Endothelial cell of umbilical vein (primary cell): ENCODE measurements at regions not wholly inside any gene's neighbourhood (a gene's known extent, or its start where the extent isn't known, plus 50 kb on each side); places are given as distances from the start of the nearest gene placed in this dataset.
"Not testable (repeated sequence)": the region's sequence is repeated elsewhere in the genome, so short reads cannot be mapped to it uniquely, and the experiment has no call there.

ENCODE experiments used
- EZH2 ChIP-seq: IDR thresholded peaks from 2 replicates; pipeline ENCODE4 v1.6.1; 2012; ENCODE audit warnings: borderline replicate concordance, low read depth, mild to moderate bottlenecking, moderate library complexity, low read length, inconsistent platforms; ENCODE audit not compliant: severe bottlenecking
- JUN ChIP-seq: IDR thresholded peaks from 2 replicates; pipeline ENCODE4 v1.6.1; 2011; ENCODE audit warnings: borderline replicate concordance, low read depth; ENCODE audit not compliant: insufficient read length, insufficient read depth
- POLR2A ChIP-seq: IDR thresholded peaks from 2 replicates; pipeline ENCODE4 v1.6.1; 2012; ENCODE audit warnings: low read depth, mild to moderate bottlenecking, control low read depth, low read length
- TF ChIP-seq, protein P1 (sequence below), 2 donors: IDR thresholded peaks; 1 replicate in 1 of 2; 2 replicates in 1 of 2; pipeline ENCODE4 v1.5.1; 2011; ENCODE audit warnings: low read length in 2 of 2, mild to moderate bottlenecking in 2 of 2, moderate library complexity in 2 of 2, control low read depth in 1 of 2, inconsistent platforms in 1 of 2, low read depth in 1 of 2; ENCODE audit not compliant: insufficient read depth in 1 of 2; ENCODE audit errors: extremely low read depth in 1 of 2

- TF ChIP-seq, protein P1, sequence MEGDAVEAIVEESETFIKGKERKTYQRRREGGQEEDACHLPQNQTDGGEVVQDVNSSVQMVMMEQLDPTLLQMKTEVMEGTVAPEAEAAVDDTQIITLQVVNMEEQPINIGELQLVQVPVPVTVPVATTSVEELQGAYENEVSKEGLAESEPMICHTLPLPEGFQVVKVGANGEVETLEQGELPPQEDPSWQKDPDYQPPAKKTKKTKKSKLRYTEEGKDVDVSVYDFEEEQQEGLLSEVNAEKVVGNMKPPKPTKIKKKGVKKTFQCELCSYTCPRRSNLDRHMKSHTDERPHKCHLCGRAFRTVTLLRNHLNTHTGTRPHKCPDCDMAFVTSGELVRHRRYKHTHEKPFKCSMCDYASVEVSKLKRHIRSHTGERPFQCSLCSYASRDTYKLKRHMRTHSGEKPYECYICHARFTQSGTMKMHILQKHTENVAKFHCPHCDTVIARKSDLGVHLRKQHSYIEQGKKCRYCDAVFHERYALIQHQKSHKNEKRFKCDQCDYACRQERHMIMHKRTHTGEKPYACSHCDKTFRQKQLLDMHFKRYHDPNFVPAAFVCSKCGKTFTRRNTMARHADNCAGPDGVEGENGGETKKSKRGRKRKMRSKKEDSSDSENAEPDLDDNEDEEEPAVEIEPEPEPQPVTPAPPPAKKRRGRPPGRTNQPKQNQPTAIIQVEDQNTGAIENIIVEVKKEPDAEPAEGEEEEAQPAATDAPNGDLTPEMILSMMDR (IDR thresholded peaks at IDR 0.05; ENCODE audit: extremely low read depth in 1 of 2, insufficient read depth in 1 of 2, low read depth in 1 of 2, low read length in 2 of 2), result not testable (repeated sequence)
- not testable (repeated sequence) for TF ChIP-seq POLR2A, EZH2, JUN
Measured at GRCh38 chr2:136266346-136266745, 148.4 kb upstream of the CXCR4 start.
